Bronchial epithelial cell (primary cell): ENCODE measurements at regions not wholly inside any gene's neighbourhood (a gene's known extent, or its start where the extent isn't known, plus 50 kb on each side); places are given as distances from the start of the nearest gene placed in this dataset.

Experiments used
- DNase-seq: peaks from one replicate; pipeline ENCODE4 v3.0.0-alpha.2; 2010; ENCODE audit warnings: low read depth
- FAIRE-seq: peaks from 2 replicates; lab custom pipeline; 2011; peaks lifted over from hg19 to GRCh38; lab: Jason Lieb, UNC
- H3K27me3 ChIP-seq: 2 replicates; pipeline ENCODE4 v1.5.1; 2011; ENCODE audit warnings: low read length; ENCODE audit not compliant: control insufficient read depth, insufficient read depth
- H3K36me3 ChIP-seq: 2 replicates; pipeline ENCODE4 v1.5.1; 2011; ENCODE audit warnings: low read length; ENCODE audit not compliant: control insufficient read depth, insufficient read depth
- H3K4me3 ChIP-seq: 2 replicates; pipeline ENCODE4 v1.5.1; 2011; ENCODE audit warnings: mild to moderate bottlenecking, low read depth, low read length, control low read depth
- CTCF ChIP-seq: IDR thresholded peaks from 2 replicates; pipeline ENCODE4 v1.5.1; 2011; ENCODE audit warnings: mild to moderate bottlenecking, moderate library complexity, low read length, control low read depth, inconsistent platforms; ENCODE audit not compliant: insufficient read depth, severe bottlenecking

- FAIRE-seq, result no peak
- DNase-seq, result no peak
- Histone ChIP-seq H3K36me3 (no peaks in the 10 kb centered on the region), H3K4me3 (no peak overlapping the region), H3K27me3 (no peaks in the 10 kb centered on the region)
- TF ChIP-seq CTCF, result no peak
Measured at GRCh38 chr18:49716035-49716434, 97.3 kb downstream of the ACAA2 start.

- Histone ChIP-seq H3K36me3 (no peaks in the 10 kb centered on the region), H3K4me3 (no peak overlapping the region), H3K27me3 (no peaks in the 10 kb centered on the region)
- no peak for TF ChIP-seq CTCF
- no peak for DNase-seq
- FAIRE-seq, result no peak
Measured at GRCh38 chr18:49709347-49709690, 104.0 kb downstream of the ACAA2 start.

GRCh38 chr18:49708662-49709346 is 104.5 kb downstream of the ACAA2 start:
- DNase-seq, result no peak
- TF ChIP-seq CTCF, result no peak
- FAIRE-seq, result no peak
- no peaks in the 10 kb centered on the region for H3K27me3 ChIP-seq
- no peaks in the 10 kb centered on the region for H3K36me3 ChIP-seq
- no peak overlapping the region for H3K4me3 ChIP-seq

GRCh38 chr18:49707599-49707998 is 105.7 kb downstream of the ACAA2 start:
- no peak overlapping the region for H3K4me3 ChIP-seq
- no peak for TF ChIP-seq CTCF
- DNase-seq (no peak), FAIRE-seq (no peak)
- no peaks in the 10 kb centered on the region for H3K27me3 ChIP-seq
- H3K36me3 ChIP-seq, result no peaks in the 10 kb centered on the region

GRCh38 chr18:49704334-49704733 is 109.0 kb downstream of the ACAA2 start:
- DNase-seq, result no peak
- TF ChIP-seq CTCF, result no peak
- no peak overlapping the region for H3K4me3 ChIP-seq
- no peaks in the 10 kb centered on the region for H3K36me3 ChIP-seq
- no peak for FAIRE-seq
- no peaks in the 10 kb centered on the region for H3K27me3 ChIP-seq

- no peak overlapping the region for H3K4me3 ChIP-seq
- no peaks in the 10 kb centered on the region for H3K36me3 ChIP-seq
- TF ChIP-seq CTCF, result no peak
- no peak for DNase-seq
- FAIRE-seq, result no peak
- H3K27me3 ChIP-seq, result no peaks in the 10 kb centered on the region
Measured at GRCh38 chr18:49701190-49701589, 112.1 kb downstream of the ACAA2 start.
